ENCODE measurements at regions not wholly inside any gene's neighbourhood (a gene's known extent, or its start where the extent isn't known, plus 50 kb on each side); places are given as distances from the start of the nearest gene placed in this dataset.

DNA sequence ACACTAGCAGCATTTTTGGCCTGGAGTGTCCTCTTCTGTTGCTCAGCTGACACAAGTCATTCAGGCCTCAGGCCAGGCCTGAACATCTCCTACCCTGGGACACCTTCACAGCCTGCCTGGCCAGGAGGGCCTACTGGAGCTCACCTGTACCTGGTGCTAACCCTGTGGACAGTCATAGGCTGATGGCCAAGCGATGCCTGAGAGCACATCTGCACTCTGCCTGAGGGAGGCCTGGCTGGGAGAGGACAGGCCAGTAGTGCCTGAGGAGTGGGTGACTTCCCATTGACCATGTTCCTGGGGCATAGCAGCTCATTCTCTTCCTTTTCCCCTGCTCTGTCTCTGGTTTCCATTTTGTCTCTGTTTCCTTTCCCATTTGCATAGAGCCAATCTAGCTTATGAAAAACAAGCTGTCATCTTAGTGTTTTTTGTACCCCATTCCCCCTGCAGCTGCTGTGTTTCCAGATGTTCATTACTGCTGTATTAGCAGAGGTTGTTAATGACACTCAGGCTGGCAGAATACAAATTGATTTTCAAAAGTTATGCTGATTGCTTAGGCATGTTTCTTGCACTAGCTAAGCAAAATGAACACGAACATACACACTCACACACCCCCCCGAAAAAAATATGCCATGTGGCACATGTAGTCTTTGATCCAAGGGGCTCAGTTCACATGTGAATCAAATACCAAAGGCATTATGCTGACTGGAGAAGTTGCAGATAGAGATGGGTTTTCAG lies 149.7 kb upstream of the HS6ST1 start:
- no peak overlapping the region for H2AFZ ChIP-seq (ENCODE audit: low read length)
- H3K4me2 ChIP-seq (ENCODE audit: low read depth, low read length, poor library complexity, severe bottlenecking) = no peak overlapping the region
- DNase-seq = no peak
- H4K20me1 ChIP-seq (ENCODE audit: insufficient read depth, low read depth, low read length) = no peaks in the 10 kb centered on the region
- H3K9me2 ChIP-seq (replicated peaks; ENCODE audit: insufficient read depth, low read length) = no peaks in the 10 kb centered on the region
- H3K4me1 ChIP-seq (ENCODE audit: low read length) = no peaks in the 10 kb centered on the region
- no peak overlapping the region for H3K9ac ChIP-seq (ENCODE audit: low read length)
- H3K27me3 ChIP-seq (ENCODE audit: low read length) = no peaks in the 10 kb centered on the region
- H3K36me3 ChIP-seq (ENCODE audit: insufficient read depth, low read length) = no peaks in the 10 kb centered on the region
- no peaks in the 10 kb centered on the region for H3K79me2 ChIP-seq (ENCODE audit: low read length)
- H3K27ac ChIP-seq (ENCODE audit: low read length) = no peak overlapping the region
- H3K4me3 ChIP-seq (ENCODE audit: low read length) = no peak overlapping the region
- peaks cover 27% of the 10 kb centered on the region for H3K9me3 ChIP-seq (ENCODE audit: low read length)

DNA sequence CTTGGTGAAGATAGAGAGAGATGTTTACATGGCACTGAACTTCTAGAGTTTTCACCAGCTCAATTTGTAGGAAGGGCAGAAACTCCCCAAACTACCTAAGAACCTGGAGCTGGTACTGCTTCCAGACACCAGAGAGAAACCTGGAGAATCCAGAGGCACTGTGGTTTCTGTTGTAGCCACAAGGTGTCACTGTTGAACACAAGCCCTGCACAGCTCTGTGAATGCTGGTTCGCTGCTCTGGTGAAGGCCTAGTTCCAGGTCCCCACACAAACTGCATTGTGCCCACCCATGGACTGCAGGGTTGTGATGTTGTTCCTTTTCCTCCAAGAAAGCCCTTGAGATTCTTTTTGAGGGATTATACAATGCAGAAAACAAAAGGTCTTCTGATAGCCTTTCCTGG lies 150.5 kb upstream of the HS6ST1 start:
- Histone ChIP-seq H3K4me2 (ENCODE audit: low read depth, low read length, poor library complexity, severe bottlenecking) (no peak overlapping the region), H2AFZ (ENCODE audit: low read length) (no peak overlapping the region), H3K9ac (ENCODE audit: low read length) (no peak overlapping the region), H3K9me2 (replicated peaks; ENCODE audit: insufficient read depth, low read length) (no peaks in the 10 kb centered on the region), H3K4me3 (ENCODE audit: low read length) (no peak overlapping the region), H3K4me1 (ENCODE audit: low read length) (no peaks in the 10 kb centered on the region), H3K36me3 (ENCODE audit: insufficient read depth, low read length) (no peaks in the 10 kb centered on the region), H3K79me2 (ENCODE audit: low read length) (no peaks in the 10 kb centered on the region), H3K27ac (ENCODE audit: low read length) (no peak overlapping the region), H3K27me3 (ENCODE audit: low read length) (no peaks in the 10 kb centered on the region), H3K9me3 (ENCODE audit: low read length) (peaks cover 27% of the 10 kb centered on the region), H4K20me1 (ENCODE audit: insufficient read depth, low read depth, low read length) (no peaks in the 10 kb centered on the region)
- peak; percentile 52 for DNase-seq

DNA sequence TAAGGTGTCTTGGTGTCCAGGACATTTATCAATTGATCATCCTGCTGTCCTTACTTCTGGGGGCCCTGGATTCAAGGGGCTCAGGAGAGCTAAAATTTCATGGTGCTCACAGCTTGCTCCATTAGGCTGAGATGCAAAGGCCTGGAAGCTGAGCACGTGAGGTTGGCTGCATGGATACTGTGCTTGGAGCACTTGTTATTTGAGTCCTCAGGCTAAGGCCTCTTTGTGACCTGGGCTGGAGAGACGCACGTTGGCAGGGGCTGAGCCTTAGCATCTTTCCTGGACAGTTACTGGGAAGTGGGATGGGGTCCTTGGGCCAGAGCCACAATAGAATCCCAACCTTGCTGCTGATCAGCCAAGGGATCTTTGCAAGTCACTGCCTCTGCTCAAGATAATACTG lies 151.2 kb upstream of the HS6ST1 start:
- Histone ChIP-seq H4K20me1 (ENCODE audit: insufficient read depth, low read depth, low read length) (no peaks in the 10 kb centered on the region), H3K4me1 (ENCODE audit: low read length) (no peaks in the 10 kb centered on the region), H3K27ac (ENCODE audit: low read length) (no peak overlapping the region), H3K9ac (ENCODE audit: low read length) (no peak overlapping the region), H3K9me3 (ENCODE audit: low read length) (peaks cover 27% of the 10 kb centered on the region), H3K27me3 (ENCODE audit: low read length) (no peaks in the 10 kb centered on the region), H3K9me2 (replicated peaks; ENCODE audit: insufficient read depth, low read length) (no peaks in the 10 kb centered on the region), H3K36me3 (ENCODE audit: insufficient read depth, low read length) (no peaks in the 10 kb centered on the region), H3K4me3 (ENCODE audit: low read length) (no peak overlapping the region), H2AFZ (ENCODE audit: low read length) (no peak overlapping the region), H3K4me2 (ENCODE audit: low read depth, low read length, poor library complexity, severe bottlenecking) (no peak overlapping the region), H3K79me2 (ENCODE audit: low read length) (no peaks in the 10 kb centered on the region)
- DNase-seq = no peak

DNA sequence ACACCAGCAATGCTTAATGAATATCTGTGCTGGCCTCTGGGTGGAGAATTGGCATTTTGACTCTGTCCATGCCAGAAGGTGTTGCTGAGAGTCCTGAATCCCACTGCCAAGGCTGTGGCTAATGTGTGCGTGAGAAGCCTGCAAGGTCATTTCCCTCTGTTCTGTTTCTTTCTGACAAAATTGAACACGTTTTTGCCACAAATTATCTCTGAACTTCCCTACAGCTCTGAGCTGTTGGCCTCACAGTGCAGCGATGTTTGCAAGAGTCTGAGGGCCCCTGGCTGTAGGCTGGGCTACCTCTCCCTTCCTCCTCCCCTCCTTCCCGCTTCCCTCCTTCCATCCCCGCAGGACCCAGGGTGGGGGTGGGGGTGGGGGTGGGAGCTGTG lies 154.1 kb upstream of the HS6ST1 start:
- H2AFZ ChIP-seq (ENCODE audit: low read length) = no peak overlapping the region
- H3K4me1 ChIP-seq (ENCODE audit: low read length) = no peaks in the 10 kb centered on the region
- H3K27me3 ChIP-seq (ENCODE audit: low read length) = no peaks in the 10 kb centered on the region
- H3K36me3 ChIP-seq (ENCODE audit: insufficient read depth, low read length) = no peaks in the 10 kb centered on the region
- no peak overlapping the region for H3K4me3 ChIP-seq (ENCODE audit: low read length)
- H4K20me1 ChIP-seq (ENCODE audit: insufficient read depth, low read depth, low read length) = no peaks in the 10 kb centered on the region
- no peaks in the 10 kb centered on the region for H3K79me2 ChIP-seq (ENCODE audit: low read length)
- H3K9me2 ChIP-seq (replicated peaks; ENCODE audit: insufficient read depth, low read length) = no peaks in the 10 kb centered on the region
- peaks cover 27% of the 10 kb centered on the region for H3K9me3 ChIP-seq (ENCODE audit: low read length)
- no peak overlapping the region for H3K27ac ChIP-seq (ENCODE audit: low read length)
- DNase-seq = no peak
- no peak overlapping the region for H3K9ac ChIP-seq (ENCODE audit: low read length)
- no peak overlapping the region for H3K4me2 ChIP-seq (ENCODE audit: low read depth, low read length, poor library complexity, severe bottlenecking)

DNA sequence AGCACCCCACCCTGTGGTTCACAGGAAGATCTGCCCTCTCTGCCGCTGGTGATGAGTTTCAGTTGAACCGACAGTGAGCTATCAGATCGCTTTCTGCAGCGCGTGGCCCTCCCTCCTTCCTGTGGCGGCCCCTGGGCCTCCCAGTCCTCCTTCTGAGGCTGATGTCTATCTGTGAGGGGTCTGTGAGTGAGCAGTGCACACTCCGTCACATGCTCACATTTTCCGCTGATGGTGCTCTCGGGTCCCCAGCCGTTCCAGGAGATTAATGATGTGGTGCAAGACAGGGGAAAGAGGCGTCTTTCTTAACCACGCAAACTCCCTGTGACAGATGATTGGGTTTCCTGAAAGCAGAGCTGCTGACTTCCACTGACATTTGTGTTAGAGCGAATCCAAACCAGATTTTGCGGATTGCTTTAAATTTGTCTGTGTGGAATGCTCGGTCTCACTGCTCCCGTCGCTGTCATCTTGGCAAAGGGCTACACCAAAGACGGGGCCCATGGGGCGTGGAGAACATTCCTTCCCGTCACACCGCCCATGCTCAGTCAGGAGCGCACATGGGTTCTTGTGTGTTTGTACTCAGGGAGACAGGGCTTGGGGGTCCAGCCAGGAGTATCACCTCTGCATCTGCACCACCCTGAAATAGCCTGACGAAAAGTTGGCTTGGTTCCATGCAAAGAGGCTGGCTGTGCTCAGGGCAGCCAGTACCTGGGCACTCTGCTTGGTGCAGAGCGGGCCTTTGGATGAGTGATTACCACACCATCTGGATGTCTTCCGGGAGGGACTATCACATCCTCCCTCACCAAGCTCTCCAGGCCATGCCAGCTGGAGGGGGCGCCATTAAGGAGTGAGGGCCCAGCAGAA lies 154.7 kb upstream of the HS6ST1 start:
- DNase-seq = no peak
- no peaks in the 10 kb centered on the region for H3K79me2 ChIP-seq (ENCODE audit: low read length)
- H3K9me2 ChIP-seq (replicated peaks; ENCODE audit: insufficient read depth, low read length) = no peaks in the 10 kb centered on the region
- H3K36me3 ChIP-seq (ENCODE audit: insufficient read depth, low read length) = no peaks in the 10 kb centered on the region
- H3K9ac ChIP-seq (ENCODE audit: low read length) = no peak overlapping the region
- no peak overlapping the region for H3K27ac ChIP-seq (ENCODE audit: low read length)
- no peaks in the 10 kb centered on the region for H4K20me1 ChIP-seq (ENCODE audit: insufficient read depth, low read depth, low read length)
- no peaks in the 10 kb centered on the region for H3K27me3 ChIP-seq (ENCODE audit: low read length)
- no peak overlapping the region for H3K4me3 ChIP-seq (ENCODE audit: low read length)
- no peak overlapping the region for H2AFZ ChIP-seq (ENCODE audit: low read length)
- H3K4me1 ChIP-seq (ENCODE audit: low read length) = no peaks in the 10 kb centered on the region
- no peak overlapping the region for H3K4me2 ChIP-seq (ENCODE audit: low read depth, low read length, poor library complexity, severe bottlenecking)
- peaks cover 22% of the 10 kb centered on the region for H3K9me3 ChIP-seq (ENCODE audit: low read length)

DNA sequence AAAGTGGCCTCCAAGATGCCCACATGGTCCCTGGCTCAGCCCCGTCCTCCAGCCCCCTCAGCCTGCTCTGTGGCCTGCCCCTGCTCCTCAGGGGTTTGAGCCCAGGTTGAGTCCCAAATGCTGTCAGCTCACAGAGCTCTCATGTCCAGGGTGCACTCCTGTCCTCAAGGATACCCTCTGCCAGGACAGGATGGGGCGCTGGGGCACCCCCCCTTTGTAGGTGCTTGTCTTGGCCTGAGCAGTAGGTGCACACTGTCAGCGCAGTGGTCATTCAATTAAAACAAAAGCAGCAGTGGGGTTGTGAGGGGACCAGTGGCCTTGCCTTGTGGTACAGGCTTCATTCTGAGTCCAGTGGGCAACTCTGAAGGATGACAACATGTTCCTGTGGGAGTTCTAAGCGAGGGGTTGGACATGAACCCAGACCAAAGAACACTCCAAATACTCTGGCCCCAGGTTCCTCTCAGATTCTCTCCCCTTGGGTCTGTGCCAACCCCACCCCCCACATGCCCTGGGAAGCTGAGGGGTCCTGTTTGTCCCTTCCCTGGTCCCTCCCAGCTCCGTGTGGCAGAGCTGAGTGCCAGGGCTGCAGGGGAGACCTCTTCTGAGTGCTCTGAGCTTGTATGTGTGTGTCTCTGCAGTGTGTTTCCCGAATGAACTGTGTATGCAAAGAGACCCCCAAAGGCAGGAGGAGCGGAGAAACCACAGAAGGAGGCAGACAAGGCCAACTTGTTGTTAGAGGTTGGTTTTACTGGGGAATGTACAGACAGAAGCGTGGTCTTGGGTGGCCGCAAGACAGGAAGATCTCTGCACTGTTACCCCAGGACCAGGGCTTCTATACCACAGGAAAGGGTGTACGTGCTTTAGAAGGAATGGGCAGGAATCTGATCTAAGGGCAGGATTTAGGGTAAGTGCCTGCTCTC lies 155.6 kb upstream of the HS6ST1 start:
- Histone ChIP-seq H3K4me2 (ENCODE audit: low read depth, low read length, poor library complexity, severe bottlenecking) (no peak overlapping the region), H3K4me1 (ENCODE audit: low read length) (no peaks in the 10 kb centered on the region), H3K9me2 (replicated peaks; ENCODE audit: insufficient read depth, low read length) (no peaks in the 10 kb centered on the region), H3K27ac (ENCODE audit: low read length) (no peak overlapping the region), H4K20me1 (ENCODE audit: insufficient read depth, low read depth, low read length) (no peaks in the 10 kb centered on the region), H3K79me2 (ENCODE audit: low read length) (no peaks in the 10 kb centered on the region), H3K27me3 (ENCODE audit: low read length) (no peaks in the 10 kb centered on the region), H3K36me3 (ENCODE audit: insufficient read depth, low read length) (no peaks in the 10 kb centered on the region), H3K9ac (ENCODE audit: low read length) (no peak overlapping the region), H3K4me3 (ENCODE audit: low read length) (no peak overlapping the region), H3K9me3 (ENCODE audit: low read length) (peaks cover 13% of the 10 kb centered on the region), H2AFZ (ENCODE audit: low read length) (no peak overlapping the region)
- DNase-seq = no peak

DNA sequence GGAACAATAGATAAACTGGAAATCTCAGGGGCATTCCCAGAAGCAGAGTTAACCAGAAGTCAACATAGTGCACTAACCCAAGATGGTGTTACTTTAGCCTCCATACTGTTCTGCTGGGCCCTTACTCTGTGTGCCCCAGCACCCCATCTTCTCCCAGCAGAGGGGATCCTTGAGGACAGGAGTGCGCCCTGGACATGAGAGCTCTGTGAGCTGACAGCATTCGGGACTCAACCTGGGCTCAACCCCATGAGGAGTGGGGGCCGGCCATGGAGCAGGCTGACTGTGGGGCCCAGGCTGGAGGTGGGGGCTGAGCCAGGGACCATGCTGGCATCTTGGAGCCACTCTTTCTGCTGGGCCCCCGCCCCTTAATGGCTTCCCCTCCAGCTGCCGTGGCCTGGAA lies 156.3 kb upstream of the HS6ST1 start:
- Histone ChIP-seq H3K27ac (ENCODE audit: low read length) (no peak overlapping the region), H3K9me3 (ENCODE audit: low read length) (peaks cover 6% of the 10 kb centered on the region), H3K4me3 (ENCODE audit: low read length) (no peak overlapping the region), H3K79me2 (ENCODE audit: low read length) (no peaks in the 10 kb centered on the region), H3K27me3 (ENCODE audit: low read length) (no peaks in the 10 kb centered on the region), H3K4me1 (ENCODE audit: low read length) (no peaks in the 10 kb centered on the region), H2AFZ (ENCODE audit: low read length) (no peak overlapping the region), H3K4me2 (ENCODE audit: low read depth, low read length, poor library complexity, severe bottlenecking) (no peak overlapping the region), H4K20me1 (ENCODE audit: insufficient read depth, low read depth, low read length) (no peaks in the 10 kb centered on the region), H3K9me2 (replicated peaks; ENCODE audit: insufficient read depth, low read length) (no peaks in the 10 kb centered on the region), H3K9ac (ENCODE audit: low read length) (no peak overlapping the region), H3K36me3 (ENCODE audit: insufficient read depth, low read length) (no peaks in the 10 kb centered on the region)
- DNase-seq = no peak
